Uterus (tissue), 2 donors: ENCODE measurements at regions not wholly inside any gene's neighbourhood (a gene's known extent, or its start where the extent isn't known, plus 50 kb on each side); places are given as distances from the start of the nearest gene placed in this dataset.

Experiments used
- POLR2A ChIP-seq, 2 donors: fragments of 450-650 bp; IDR thresholded peaks; one replicate each; pipeline ENCODE4 v1.6.1; 2016; ENCODE audit warnings: antibody characterized with exemption in 2 of 2, mild to moderate bottlenecking in 1 of 2, moderate library complexity in 1 of 2
- TF ChIP-seq, protein P1 (sequence below), 4 experiments: fragments of 200-600 bp in 2 of 4; fragments of 450-650 bp in 2 of 4; sonication (generic) in 2 of 4; IDR thresholded peaks; one replicate each; pipeline ENCODE4 v1.5.1; 2016 to 2019; ENCODE audit warnings: antibody characterized with exemption in 4 of 4, mild to moderate bottlenecking in 2 of 4, moderate library complexity in 1 of 4

- TF ChIP-seq, protein P1, sequence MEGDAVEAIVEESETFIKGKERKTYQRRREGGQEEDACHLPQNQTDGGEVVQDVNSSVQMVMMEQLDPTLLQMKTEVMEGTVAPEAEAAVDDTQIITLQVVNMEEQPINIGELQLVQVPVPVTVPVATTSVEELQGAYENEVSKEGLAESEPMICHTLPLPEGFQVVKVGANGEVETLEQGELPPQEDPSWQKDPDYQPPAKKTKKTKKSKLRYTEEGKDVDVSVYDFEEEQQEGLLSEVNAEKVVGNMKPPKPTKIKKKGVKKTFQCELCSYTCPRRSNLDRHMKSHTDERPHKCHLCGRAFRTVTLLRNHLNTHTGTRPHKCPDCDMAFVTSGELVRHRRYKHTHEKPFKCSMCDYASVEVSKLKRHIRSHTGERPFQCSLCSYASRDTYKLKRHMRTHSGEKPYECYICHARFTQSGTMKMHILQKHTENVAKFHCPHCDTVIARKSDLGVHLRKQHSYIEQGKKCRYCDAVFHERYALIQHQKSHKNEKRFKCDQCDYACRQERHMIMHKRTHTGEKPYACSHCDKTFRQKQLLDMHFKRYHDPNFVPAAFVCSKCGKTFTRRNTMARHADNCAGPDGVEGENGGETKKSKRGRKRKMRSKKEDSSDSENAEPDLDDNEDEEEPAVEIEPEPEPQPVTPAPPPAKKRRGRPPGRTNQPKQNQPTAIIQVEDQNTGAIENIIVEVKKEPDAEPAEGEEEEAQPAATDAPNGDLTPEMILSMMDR (IDR thresholded peaks at IDR 0.05) = no peak
- no peak for TF ChIP-seq POLR2A (IDR thresholded peaks at IDR 0.05)
Measured at GRCh38 chr6:92682516-92683398, 736.6 kb downstream of the EPHA7 start.
